Cardiac fibroblast (primary cell): ENCODE measurements at regions not wholly inside any gene's neighbourhood (a gene's known extent, or its start where the extent isn't known, plus 50 kb on each side); places are given as distances from the start of the nearest gene placed in this dataset.
"Not testable (repeated sequence)": the region's sequence is repeated elsewhere in the genome, so short reads cannot be mapped to it uniquely, and the experiment has no call there.

Experiments
- DNase-seq, 2 donors: peaks; one replicate each; pipeline versions ENCODE4 v3.0.0 to v3.0.0-alpha.2; 2010; ENCODE audit warnings: low read depth in 2 of 2
- H3K4me3 ChIP-seq, 2 donors: replicated peaks in 1 of 2; 1 replicate in 1 of 2; 2 replicates in 1 of 2; pipeline ENCODE4 v1.5.1; 2011; ENCODE audit warnings: low read depth in 2 of 2, low read length in 2 of 2, mild to moderate bottlenecking in 2 of 2, moderate library complexity in 1 of 2
- TF ChIP-seq, protein P1 (sequence below): IDR thresholded peaks from one replicate; pipeline ENCODE4 v1.5.1; 2011; ENCODE audit warnings: low read depth, mild to moderate bottlenecking, low read length, inconsistent platforms

DNA sequence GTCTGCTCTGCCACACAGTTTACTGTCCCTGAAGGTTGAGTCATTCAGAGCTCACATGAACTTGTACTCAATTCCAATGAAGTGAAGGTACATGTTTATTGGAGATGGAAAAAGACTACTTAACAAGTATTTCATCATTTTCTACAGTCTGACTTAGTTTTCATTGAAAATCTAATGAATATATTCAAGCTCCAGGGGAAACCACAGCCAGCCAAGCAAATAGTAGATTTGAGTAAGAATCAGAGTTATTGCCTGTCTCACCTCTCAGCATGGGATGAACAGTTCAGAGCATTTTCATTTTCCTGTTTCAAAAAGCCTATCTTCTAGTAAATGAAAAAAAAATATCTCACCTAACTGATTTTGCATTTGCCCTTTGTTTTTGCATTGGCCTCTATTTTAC lies 1249.4 kb upstream of the DIAPH2 start:
- DNase-seq = no peak
- TF ChIP-seq, protein P1, sequence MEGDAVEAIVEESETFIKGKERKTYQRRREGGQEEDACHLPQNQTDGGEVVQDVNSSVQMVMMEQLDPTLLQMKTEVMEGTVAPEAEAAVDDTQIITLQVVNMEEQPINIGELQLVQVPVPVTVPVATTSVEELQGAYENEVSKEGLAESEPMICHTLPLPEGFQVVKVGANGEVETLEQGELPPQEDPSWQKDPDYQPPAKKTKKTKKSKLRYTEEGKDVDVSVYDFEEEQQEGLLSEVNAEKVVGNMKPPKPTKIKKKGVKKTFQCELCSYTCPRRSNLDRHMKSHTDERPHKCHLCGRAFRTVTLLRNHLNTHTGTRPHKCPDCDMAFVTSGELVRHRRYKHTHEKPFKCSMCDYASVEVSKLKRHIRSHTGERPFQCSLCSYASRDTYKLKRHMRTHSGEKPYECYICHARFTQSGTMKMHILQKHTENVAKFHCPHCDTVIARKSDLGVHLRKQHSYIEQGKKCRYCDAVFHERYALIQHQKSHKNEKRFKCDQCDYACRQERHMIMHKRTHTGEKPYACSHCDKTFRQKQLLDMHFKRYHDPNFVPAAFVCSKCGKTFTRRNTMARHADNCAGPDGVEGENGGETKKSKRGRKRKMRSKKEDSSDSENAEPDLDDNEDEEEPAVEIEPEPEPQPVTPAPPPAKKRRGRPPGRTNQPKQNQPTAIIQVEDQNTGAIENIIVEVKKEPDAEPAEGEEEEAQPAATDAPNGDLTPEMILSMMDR = no peak
- no peak overlapping the region for H3K4me3 ChIP-seq

DNA sequence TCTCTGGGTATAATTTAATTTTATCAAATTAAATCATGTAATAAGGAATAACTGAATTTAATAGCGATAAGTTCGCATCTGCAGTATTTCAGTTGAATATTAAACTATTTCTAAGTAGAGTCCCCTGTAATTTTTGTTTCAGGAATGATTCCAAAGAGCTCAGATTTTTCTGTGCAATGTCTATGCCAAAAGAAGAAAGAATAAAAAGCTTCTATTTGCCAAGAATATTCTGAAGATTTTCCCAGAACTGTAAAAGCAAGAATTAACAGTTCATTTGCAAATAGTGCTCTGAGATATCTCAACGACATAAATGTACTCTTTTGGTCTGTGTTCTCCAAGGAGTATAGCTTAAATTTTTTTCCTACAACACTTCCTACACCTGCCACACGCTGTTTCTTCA lies 1242.8 kb upstream of the DIAPH2 start:
- H3K4me3 ChIP-seq = no peak overlapping the region
- no peak for DNase-seq
- TF ChIP-seq, protein P1 = no peak

DNA sequence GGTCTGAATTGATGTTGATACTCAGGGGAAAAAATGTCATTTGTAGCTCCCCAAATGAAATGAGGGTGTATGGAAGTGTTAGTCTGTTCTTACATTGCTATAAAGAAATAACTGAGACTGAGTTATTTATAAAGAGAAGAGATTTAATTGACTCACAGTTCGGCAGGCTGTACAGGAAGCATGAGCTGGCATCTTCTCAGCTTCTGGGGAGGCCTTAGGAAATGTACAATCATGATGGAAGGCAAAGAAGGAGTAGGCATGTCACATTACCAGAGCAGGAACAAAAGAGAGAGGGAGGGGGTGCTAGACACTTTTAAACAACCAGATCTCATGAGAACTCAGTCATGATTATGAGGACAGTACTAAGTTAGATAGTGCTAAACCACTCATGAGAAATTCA lies 1199.9 kb upstream of the DIAPH2 start:
- H3K4me3 ChIP-seq = no peak overlapping the region
- TF ChIP-seq, protein P1 = no peak
- DNase-seq = no peak

DNA sequence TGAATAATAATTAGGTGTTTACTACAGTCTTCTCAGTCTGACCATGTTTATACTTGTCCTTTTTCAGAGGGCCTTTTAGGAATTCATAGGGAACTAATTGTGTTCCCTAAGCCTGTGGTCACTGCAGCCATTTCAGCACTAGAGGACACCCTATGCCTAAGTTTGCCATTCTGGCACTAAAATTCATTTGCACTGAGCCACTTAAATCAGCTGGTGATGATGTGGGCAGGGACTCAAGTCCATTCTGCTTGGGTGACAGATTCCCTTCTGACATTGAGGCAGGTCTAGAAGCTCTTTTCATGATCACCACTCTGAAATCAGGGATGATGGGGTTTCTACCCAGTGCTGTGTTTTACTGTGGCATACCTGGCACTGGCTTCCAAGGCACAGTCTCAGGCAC lies 1178.9 kb upstream of the DIAPH2 start:
- peak in 1 of 2 donors; percentile 1 for DNase-seq
- TF ChIP-seq, protein P1 = no peak

DNA sequence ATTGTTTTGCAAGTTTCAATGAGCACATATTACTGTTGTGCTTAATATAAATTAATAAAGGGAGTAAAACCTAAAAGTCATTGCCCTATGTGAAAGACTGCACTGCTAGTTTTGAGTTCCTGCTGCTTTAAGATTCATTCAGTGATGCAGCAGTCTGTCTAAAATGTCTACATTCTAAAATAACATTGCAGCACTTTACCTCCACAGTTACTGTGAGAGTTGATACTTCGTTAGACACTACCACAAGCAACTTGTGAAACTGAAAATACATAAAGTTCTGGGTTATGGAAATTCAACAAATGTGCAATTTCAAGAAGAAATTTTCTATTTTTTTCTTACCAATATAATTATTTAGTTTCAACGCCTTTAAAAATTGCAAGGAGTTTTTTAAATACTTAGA lies 1175.2 kb upstream of the DIAPH2 start:
- TF ChIP-seq, protein P1 = no peak
- no peak overlapping the region for H3K4me3 ChIP-seq
- DNase-seq = no peak

More for the DNA sequence above, 1178.9 kb upstream of the DIAPH2 start:
- no peak overlapping the region for H3K4me3 ChIP-seq

DNA sequence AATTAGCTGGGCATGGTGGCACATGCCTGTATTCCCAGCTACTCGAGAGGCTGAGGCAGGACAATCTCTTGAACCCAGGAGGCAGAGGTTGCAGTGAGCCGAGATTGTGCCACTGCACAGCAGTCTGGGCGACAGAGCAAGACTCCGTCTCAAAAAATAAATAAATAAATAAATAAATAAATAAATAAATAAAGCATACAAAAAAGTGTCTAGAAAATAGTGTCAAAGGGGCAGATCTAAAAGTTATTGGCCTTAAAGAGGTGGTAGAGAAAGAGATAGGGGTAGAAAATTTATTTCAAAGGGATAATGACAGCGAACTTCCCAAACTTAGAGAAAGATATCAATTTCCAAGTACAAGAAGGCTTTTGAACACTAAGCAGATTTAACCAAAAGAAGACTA lies 1160.6 kb upstream of the DIAPH2 start:
- H3K4me3 ChIP-seq, DNase-seq: not testable (repeated sequence)

DNA sequence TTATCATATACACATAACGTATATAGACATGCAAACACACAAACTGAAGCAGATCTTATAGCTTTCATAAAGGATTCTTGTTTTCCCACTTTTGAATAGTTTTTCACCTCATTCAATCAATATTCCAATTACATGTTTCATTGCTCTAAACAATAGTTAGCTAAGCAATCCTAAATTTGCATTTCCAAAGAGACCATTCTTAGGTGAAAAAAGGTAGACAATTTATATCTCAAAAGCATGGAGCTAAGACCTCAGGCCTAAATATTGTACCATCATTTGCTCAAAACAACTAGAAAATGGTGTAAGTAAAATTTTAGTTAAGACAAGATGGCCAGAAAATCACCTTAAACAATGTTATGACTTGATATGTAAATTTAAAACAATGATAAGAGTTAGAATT lies 1148.5 kb upstream of the DIAPH2 start:
- H3K4me3 ChIP-seq = no peak overlapping the region
- TF ChIP-seq, protein P1 = no peak
- no peak for DNase-seq

DNA sequence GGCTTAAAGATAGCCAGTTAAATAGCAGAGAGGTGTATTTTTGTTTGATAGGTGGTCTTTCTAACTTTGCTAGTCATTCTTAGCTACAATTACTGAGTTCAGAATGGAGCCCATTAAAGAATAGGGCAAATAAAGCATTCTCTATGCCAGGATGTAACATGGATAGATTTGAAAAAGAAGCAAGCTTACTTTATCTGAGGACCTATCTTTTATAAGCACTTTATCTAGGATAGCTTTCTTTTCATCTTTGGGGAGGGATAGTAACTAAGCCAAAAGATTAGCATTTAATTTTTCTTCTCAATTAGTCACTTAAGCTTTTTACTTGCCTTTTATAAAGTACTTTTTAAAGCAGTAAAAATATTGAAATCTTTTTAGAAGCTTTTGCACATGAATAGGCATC lies 1148.0 kb upstream of the DIAPH2 start:
- TF ChIP-seq, protein P1 = no peak
- H3K4me3 ChIP-seq = no peak overlapping the region

More for the DNA sequence above, 1148.0 kb upstream of the DIAPH2 start:
- DNase-seq = no peak
